ENCODE measurements at regions not wholly inside any gene's neighbourhood (a gene's known extent, or its start where the extent isn't known, plus 50 kb on each side); places are given as distances from the start of the nearest gene placed in this dataset.

DNA sequence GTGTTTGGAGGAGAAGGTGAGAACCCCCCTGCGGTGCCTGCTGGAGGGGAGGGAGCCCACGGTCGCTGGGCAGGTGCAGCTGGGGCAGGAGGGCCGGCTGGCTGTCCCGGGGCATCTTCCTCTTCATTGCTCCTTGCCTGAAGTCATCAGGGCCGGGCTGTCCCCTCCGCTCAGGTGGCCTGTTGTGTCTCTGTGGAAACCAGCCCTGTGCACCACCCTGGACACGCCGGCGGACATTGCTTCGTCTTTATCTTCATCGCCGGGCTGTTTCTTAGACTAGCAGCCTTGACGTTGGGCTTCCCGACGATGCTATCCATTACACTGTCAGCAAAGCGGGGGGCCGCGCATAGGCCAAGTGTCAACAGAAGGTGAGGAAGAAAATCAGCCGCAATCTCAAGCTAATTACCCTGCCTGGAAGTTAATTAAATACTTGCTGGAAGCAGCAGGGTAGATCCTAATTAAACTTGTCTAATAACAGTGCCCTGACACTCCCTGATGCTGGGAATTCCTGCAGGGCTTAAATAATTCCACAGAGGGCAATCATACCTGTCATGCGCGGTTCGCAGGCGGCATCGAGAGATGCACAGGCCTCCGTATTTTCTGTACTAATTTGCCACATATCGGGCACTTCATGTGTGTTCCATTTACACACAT lies 111.4 kb upstream of the SOX1 start:
- H3K4me3 Mint-ChIP-seq: no peak overlapping the region
- H3K4me3 ChIP-seq (ENCODE audit: low read length): no peak overlapping the region

DNA sequence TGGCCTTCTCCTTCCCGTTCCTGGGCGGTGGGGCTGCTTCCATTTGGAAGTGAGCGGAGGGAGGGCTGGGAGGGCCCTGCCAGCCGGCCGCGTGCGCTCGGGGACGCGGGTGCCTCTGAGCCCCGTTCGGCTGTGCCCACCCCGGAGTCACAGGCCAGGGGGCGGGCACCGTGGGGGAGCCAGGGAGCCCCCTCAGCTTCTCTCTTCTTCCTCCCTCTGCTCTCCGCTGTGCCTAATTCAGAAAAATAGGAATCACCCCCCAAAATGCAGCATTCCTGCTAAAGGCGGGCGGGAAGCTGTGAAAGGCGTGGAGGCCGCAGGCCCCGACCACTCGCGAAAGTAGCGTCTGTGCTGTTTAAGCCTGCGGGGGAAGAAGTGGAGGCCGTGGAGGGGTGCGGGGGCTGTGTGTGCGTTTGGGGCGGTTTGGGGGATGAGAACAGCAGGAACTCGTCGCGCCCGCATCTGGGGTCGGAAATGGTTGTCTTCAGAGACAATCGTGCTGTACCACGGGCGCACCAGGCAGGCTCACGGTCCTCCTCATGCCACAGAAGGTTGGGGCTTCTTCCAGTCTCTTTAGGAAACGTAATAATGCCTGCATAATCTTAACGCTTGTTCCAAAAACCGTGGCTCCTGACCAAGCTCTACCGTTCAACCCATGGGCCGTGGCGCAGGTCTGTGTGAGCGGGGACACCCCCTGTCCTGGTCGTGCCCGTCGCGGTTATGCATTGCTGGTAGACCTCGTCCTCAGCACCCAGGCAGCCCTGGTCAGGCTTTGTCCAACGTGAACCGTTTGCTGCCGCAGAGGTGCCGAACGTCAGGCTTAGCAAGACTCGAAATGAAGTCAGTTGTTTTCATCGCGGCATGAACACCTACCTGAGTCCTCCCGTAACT lies 110.4 kb upstream of the SOX1 start:
- Histone ChIP-seq H3K27ac (ENCODE audit: low read depth, low read length) (no peak overlapping the region), H3K9me3 (ENCODE audit: control insufficient read depth in 2 of 3, low read length in 3 of 3) (no peaks in the 10 kb centered on the region), H3K4me1 (ENCODE audit: control insufficient read depth in 2 of 2, insufficient read depth in 2 of 2, low read length in 2 of 2) (no peaks in the 10 kb centered on the region), H3K27me3 (ENCODE audit: control insufficient read depth in 2 of 2, insufficient read depth in 2 of 2, low read length in 2 of 2) (no peaks in the 10 kb centered on the region), H3K36me3 (ENCODE audit: control insufficient read depth in 2 of 3, insufficient read depth in 3 of 3, low read length in 3 of 3) (no peaks in the 10 kb centered on the region), H3K4me3 (ENCODE audit: low read length) (no peak overlapping the region)
- intact Hi-C loops (cut with micrococcal nuclease): no loop called here
- Mint-ChIP-seq H3K27ac (no peak overlapping the region), H3K4me3 (no peak overlapping the region), H3K36me3 (no peaks in the 10 kb centered on the region), H3K4me1 (no peaks in the 10 kb centered on the region), H3K9me3 (peaks cover 0 to 4% (median 0%) of the 10 kb centered on the region in 11 donors), H3K27me3 (peaks cover 0 to 16% (median 0%) of the 10 kb centered on the region in 5 donors)
- ChIA-PET CTCF (no interaction called here), POLR2A (no interaction called here)
- ATAC-seq (no peak), DNase-seq (no peak)

More for the DNA sequence above, 111.4 kb upstream of the SOX1 start:
- H3K27me3 Mint-ChIP-seq: peaks cover 0 to 24% (median 0%) of the 10 kb centered on the region in 5 donors
- ChIA-PET POLR2A (no interaction called here), CTCF (no interaction called here)
- H3K4me1 Mint-ChIP-seq: no peaks in the 10 kb centered on the region
- peaks cover 0 to 5% (median 3%) of the 10 kb centered on the region in 11 donors for H3K9me3 Mint-ChIP-seq
- no peak overlapping the region for H3K27ac Mint-ChIP-seq
- DNase-seq: no peak
- Histone ChIP-seq H3K4me1 (ENCODE audit: control insufficient read depth in 2 of 2, insufficient read depth in 2 of 2, low read length in 2 of 2) (no peaks in the 10 kb centered on the region), H3K27ac (ENCODE audit: low read depth, low read length) (no peak overlapping the region), H3K27me3 (ENCODE audit: control insufficient read depth in 2 of 2, insufficient read depth in 2 of 2, low read length in 2 of 2) (no peaks in the 10 kb centered on the region), H3K9me3 (ENCODE audit: control insufficient read depth in 2 of 3, low read length in 3 of 3) (no peaks in the 10 kb centered on the region), H3K36me3 (ENCODE audit: control insufficient read depth in 2 of 3, insufficient read depth in 3 of 3, low read length in 3 of 3) (no peaks in the 10 kb centered on the region)
- ATAC-seq: no peak
- H3K36me3 Mint-ChIP-seq: no peaks in the 10 kb centered on the region
- intact Hi-C loops (cut with micrococcal nuclease): no loop called here

DNA sequence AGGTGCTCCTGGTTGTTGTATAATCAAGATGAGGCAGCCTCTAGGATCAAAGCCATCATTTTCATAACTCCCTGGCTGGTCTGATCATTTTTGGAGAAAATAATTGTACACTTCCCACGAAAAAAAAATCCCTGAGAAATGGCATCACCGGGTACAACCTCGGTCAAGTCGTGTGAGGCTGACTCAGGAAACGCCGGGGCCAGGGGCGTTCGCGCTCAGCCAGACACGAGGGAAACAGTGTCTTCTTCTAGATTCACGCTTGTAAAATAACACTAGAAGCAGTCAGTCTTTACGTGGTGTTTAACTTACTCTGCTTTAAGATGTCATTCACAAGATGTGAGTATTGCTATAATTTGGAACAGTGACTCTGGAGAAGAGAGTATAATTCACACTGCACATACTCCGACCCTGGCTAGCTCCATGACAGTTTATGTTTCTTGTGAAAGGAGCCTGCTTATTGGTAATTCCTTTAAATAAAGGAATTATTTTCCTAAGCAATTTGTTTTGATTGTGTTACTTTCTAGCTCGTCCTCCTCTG lies 109.0 kb upstream of the SOX1 start:
- H3K27ac Mint-ChIP-seq: no peak overlapping the region
- H3K27me3 Mint-ChIP-seq: peaks cover 0 to 9% (median 0%) of the 10 kb centered on the region in 5 donors
- no peaks in the 10 kb centered on the region for H3K36me3 Mint-ChIP-seq
- Histone ChIP-seq H3K4me3 (ENCODE audit: low read length) (no peak overlapping the region), H3K4me1 (ENCODE audit: control insufficient read depth in 2 of 2, insufficient read depth in 2 of 2, low read length in 2 of 2) (no peaks in the 10 kb centered on the region), H3K9me3 (ENCODE audit: control insufficient read depth in 2 of 3, low read length in 3 of 3) (no peaks in the 10 kb centered on the region), H3K27me3 (ENCODE audit: control insufficient read depth in 2 of 2, insufficient read depth in 2 of 2, low read length in 2 of 2) (no peaks in the 10 kb centered on the region), H3K36me3 (ENCODE audit: control insufficient read depth in 2 of 3, insufficient read depth in 3 of 3, low read length in 3 of 3) (no peaks in the 10 kb centered on the region), H3K27ac (ENCODE audit: low read depth, low read length) (no peak overlapping the region)
- H3K4me3 Mint-ChIP-seq: no peak overlapping the region
- intact Hi-C loops (cut with micrococcal nuclease): no loop called here
- ATAC-seq: no peak
- peaks cover 0 to 4% (median 0%) of the 10 kb centered on the region in 11 donors for H3K9me3 Mint-ChIP-seq
- no peak for DNase-seq
- ChIA-PET CTCF (no interaction called here), POLR2A (no interaction called here)
- H3K4me1 Mint-ChIP-seq: no peaks in the 10 kb centered on the region

DNA sequence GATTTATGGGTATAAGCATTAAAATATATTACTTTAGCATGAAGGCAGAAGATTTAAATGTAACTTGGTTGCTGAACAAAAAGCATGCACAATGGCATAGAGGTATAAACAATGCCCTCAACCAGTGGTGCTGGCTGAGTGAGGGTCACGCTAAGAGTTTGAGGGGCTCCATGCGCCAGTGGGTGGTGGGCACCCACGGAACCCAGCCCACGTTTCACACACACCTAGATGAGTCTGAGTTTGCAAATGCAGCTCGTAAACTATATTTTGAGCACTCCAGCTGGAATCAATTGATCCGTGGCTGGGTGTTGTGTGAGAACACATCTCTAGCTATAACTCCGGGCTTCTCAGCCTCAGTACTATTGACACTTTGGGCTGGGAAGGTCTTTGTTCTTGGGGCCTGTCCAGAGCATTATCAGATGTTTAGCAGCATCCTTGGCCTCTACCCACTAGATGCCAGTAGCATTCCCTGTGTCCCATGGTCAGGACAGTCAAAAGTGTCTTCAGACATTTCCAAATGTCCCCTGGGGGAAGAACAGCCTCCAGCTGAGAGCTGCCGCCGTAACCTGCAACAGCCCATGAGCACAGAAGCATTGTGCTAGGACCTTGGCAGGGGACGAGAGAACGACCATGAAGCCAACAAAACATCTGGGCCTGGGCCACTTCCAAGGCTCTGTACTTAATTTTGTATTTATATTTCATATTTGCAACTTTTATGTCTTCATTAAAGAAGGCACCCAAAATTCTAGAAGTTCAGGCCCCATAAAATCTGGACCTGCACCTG lies 108.1 kb upstream of the SOX1 start:
- H3K9me3 Mint-ChIP-seq: peaks cover 0 to 2% (median 0%) of the 10 kb centered on the region in 11 donors
- ChIA-PET POLR2A (no interaction called here), CTCF (no interaction called here)
- Histone ChIP-seq H3K27ac (ENCODE audit: low read depth, low read length) (no peak overlapping the region), H3K27me3 (ENCODE audit: control insufficient read depth in 2 of 2, insufficient read depth in 2 of 2, low read length in 2 of 2) (no peaks in the 10 kb centered on the region), H3K9me3 (ENCODE audit: control insufficient read depth in 2 of 3, low read length in 3 of 3) (no peaks in the 10 kb centered on the region), H3K4me1 (ENCODE audit: control insufficient read depth in 2 of 2, insufficient read depth in 2 of 2, low read length in 2 of 2) (no peaks in the 10 kb centered on the region), H3K4me3 (ENCODE audit: low read length) (no peak overlapping the region), H3K36me3 (ENCODE audit: control insufficient read depth in 2 of 3, insufficient read depth in 3 of 3, low read length in 3 of 3) (no peaks in the 10 kb centered on the region)
- H3K36me3 Mint-ChIP-seq: no peaks in the 10 kb centered on the region
- intact Hi-C loops (cut with micrococcal nuclease): no loop called here
- DNase-seq (no peak), ATAC-seq (no peak)
- no peak overlapping the region for H3K27ac Mint-ChIP-seq
- peaks cover 0 to 9% (median 0%) of the 10 kb centered on the region in 5 donors for H3K27me3 Mint-ChIP-seq
- H3K4me3 Mint-ChIP-seq: no peak overlapping the region
- no peaks in the 10 kb centered on the region for H3K4me1 Mint-ChIP-seq

DNA sequence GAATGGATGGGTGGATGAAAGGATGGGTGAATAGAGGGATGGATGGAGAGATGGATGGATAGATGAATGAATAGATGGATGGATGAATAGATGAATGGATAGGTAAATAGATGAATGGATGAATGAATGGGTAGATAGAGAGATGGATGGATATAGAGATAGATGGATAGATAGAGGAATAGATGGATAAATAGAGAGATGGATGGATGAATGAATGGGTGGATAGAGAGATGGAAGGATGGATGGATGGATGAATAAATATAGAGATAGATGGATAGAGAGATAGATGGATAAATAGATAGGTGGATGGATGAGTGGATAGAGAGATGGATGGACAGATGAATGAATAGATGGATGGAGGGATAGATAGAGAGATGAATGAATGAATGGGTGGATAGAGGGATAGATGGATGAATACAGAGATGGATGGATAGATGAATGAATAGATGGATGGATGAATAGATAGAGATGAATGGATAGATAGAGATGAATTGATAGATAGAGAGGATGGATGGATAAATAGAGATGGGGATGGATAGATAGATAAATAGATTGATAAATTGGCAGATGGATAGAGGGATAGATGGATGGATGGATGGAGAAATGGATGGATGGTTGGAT lies 106.7 kb upstream of the SOX1 start:
- Mint-ChIP-seq H3K9me3 (peaks cover 0 to under 1% (median 0%) of the 10 kb centered on the region in 11 donors), H3K4me3 (no peak overlapping the region), H3K4me1 (no peaks in the 10 kb centered on the region), H3K27me3 (peaks cover 0 to 4% (median 0%) of the 10 kb centered on the region in 5 donors), H3K36me3 (no peaks in the 10 kb centered on the region), H3K27ac (no peak overlapping the region)
- Histone ChIP-seq H3K4me3 (ENCODE audit: low read length) (no peak overlapping the region), H3K9me3 (ENCODE audit: control insufficient read depth in 2 of 3, low read length in 3 of 3) (no peaks in the 10 kb centered on the region), H3K27ac (ENCODE audit: low read depth, low read length) (no peak overlapping the region), H3K36me3 (ENCODE audit: control insufficient read depth in 2 of 3, insufficient read depth in 3 of 3, low read length in 3 of 3) (no peaks in the 10 kb centered on the region), H3K27me3 (ENCODE audit: control insufficient read depth in 2 of 2, insufficient read depth in 2 of 2, low read length in 2 of 2) (no peaks in the 10 kb centered on the region), H3K4me1 (ENCODE audit: control insufficient read depth in 2 of 2, insufficient read depth in 2 of 2, low read length in 2 of 2) (no peaks in the 10 kb centered on the region)
- ChIA-PET CTCF (no interaction called here), POLR2A (no interaction called here)
- DNase-seq: no peak
- intact Hi-C loops (cut with micrococcal nuclease): no loop called here
- no peak for ATAC-seq

DNA sequence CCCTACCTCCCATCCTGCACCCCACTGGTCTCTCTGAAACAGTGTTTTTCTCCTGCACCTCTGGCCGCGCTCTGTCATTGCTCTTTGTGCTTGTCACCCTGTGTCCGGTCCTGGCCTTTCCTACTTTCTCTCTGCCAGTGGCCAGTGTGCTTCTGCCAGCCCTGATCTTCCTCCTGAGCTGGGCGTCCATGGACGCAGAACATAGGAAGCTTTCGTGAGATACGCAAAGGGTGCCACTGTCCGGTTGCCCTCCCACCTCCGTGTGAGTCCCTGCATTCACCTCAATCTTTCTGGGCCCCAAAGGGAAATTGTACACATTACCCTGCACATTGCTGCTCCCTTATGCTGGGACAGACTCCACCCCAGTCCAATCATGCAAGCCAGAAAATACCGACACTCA lies 105.7 kb upstream of the SOX1 start:
- Histone ChIP-seq H3K27me3 (ENCODE audit: control insufficient read depth in 2 of 2, insufficient read depth in 2 of 2, low read length in 2 of 2) (no peaks in the 10 kb centered on the region), H3K4me3 (ENCODE audit: low read length) (no peak overlapping the region), H3K9me3 (ENCODE audit: control insufficient read depth in 2 of 3, low read length in 3 of 3) (no peaks in the 10 kb centered on the region), H3K27ac (ENCODE audit: low read depth, low read length) (no peak overlapping the region), H3K36me3 (ENCODE audit: control insufficient read depth in 2 of 3, insufficient read depth in 3 of 3, low read length in 3 of 3) (no peaks in the 10 kb centered on the region), H3K4me1 (ENCODE audit: control insufficient read depth in 2 of 2, insufficient read depth in 2 of 2, low read length in 2 of 2) (no peaks in the 10 kb centered on the region)
- intact Hi-C loops (cut with micrococcal nuclease): no loop called here
- no peak for DNase-seq
- ChIA-PET POLR2A (no interaction called here), CTCF (no interaction called here)
- H3K9me3 Mint-ChIP-seq: peaks cover 0 to 2% (median 0%) of the 10 kb centered on the region in 11 donors
- H3K4me1 Mint-ChIP-seq: no peaks in the 10 kb centered on the region
- no peak overlapping the region for H3K27ac Mint-ChIP-seq
- H3K36me3 Mint-ChIP-seq: no peaks in the 10 kb centered on the region
- H3K4me3 Mint-ChIP-seq: no peak overlapping the region
- ATAC-seq: no peak
- H3K27me3 Mint-ChIP-seq: no peaks in the 10 kb centered on the region

Data from naive thymus-derived CD4-positive, alpha-beta T cell (primary cell).